Aorta (tissue), 5 donors: ENCODE measurements at regions not wholly inside any gene's neighbourhood (a gene's known extent, or its start where the extent isn't known, plus 50 kb on each side); places are given as distances from the start of the nearest gene placed in this dataset.

Experiments used
- ATAC-seq: fragments of 200-7000 bp; cut with Tn5 transposase; one replicate; pipeline ENCODE4 v1.9.1; 2022; ENCODE audit warnings: moderate library complexity; ENCODE audit not compliant: low FRiP score
- DNase-seq, 2 donors: peaks; one replicate each; pipeline ENCODE4 v3.0.0-alpha.2; 2020
- H3K27ac ChIP-seq, 2 donors: one replicate each; pipeline ENCODE4 v1.5.1; 2013; ENCODE audit warnings: low read length in 2 of 2, mild to moderate bottlenecking in 2 of 2, moderate library complexity in 2 of 2, control low read depth in 1 of 2, inconsistent platforms in 1 of 2, low read depth in 1 of 2
- H3K27me3 ChIP-seq, 2 donors: one replicate each; pipeline ENCODE4 v1.6.1; 2013; ENCODE audit warnings: control low read depth in 1 of 2, low read length in 1 of 2, mild to moderate bottlenecking in 1 of 2, moderate library complexity in 1 of 2; ENCODE audit not compliant: insufficient read depth in 2 of 2, control insufficient read depth in 1 of 2
- H3K36me3 ChIP-seq, 2 donors: one replicate each; pipeline ENCODE4 v1.6.1; 2013; ENCODE audit warnings: control low read depth in 1 of 2, low read length in 1 of 2, mild to moderate bottlenecking in 1 of 2; ENCODE audit not compliant: insufficient read depth in 2 of 2, control insufficient read depth in 1 of 2
- H3K4me1 ChIP-seq, 2 donors: one replicate each; pipeline ENCODE4 v1.6.1; 2013; ENCODE audit warnings: low read length in 2 of 2, control low read depth in 1 of 2, mild to moderate bottlenecking in 1 of 2, moderate library complexity in 1 of 2; ENCODE audit not compliant: insufficient read depth in 2 of 2, control insufficient read depth in 1 of 2
- H3K4me3 ChIP-seq, 2 donors: one replicate each; pipeline ENCODE4 v1.5.1; 2013; ENCODE audit warnings: low read length in 2 of 2, control low read depth in 1 of 2, mild to moderate bottlenecking in 1 of 2
- H3K9me3 ChIP-seq: one replicate; pipeline ENCODE4 v1.6.1; 2013; ENCODE audit warnings: mild to moderate bottlenecking, low read length; ENCODE audit not compliant: control insufficient read depth
- WGBS, 2 donors: extraction: QIAGEN DNeasy Blood & Tissue Kit; methylation state at CpG; one replicate each; pipeline ENCODE4 v1.1.7; 2013; 5-methylcytosine and 5-hydroxymethylcytosine counted together
- intact Hi-C, 2 donors: fragments of 100-400 bp; cut with DNase I; formaldehyde crosslinking; loops; one replicate each; pipeline versions ENCODE4 v1.14.2 to v1.15.0; 2022
- donor health status: healthy with polysubstance abuse.
- donor health status: Bipolar disorder and iron deficiency.
- donor health status: DM: no; HTN: no; CAD: no.
- donor health status: DM: no; HTN: no; CAD: no.
- donor health status: DM: yes; HTN: yes; CAD: no.

DNA sequence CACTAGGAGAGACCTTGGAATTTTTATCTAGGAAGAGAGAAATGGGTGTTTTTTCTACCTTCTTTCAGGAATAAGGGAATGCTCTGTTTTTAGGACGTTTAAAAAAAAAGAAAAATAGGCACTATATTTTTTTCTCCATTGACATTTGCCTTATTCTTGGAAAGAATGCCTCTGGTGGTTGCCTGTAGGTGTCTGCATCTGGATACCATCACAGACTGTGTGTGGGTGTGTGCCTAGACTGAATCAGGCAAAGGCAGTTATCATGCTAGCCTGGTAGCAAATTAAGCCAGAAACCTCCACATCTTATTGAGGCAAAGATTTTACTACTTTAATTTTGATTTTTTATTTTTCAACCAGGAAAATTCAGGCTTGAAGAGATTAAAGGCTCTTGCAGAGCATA, 513.6 kb upstream of the KCNMB2 start:
- H3K36me3 ChIP-seq: no peaks in the 10 kb centered on the region
- H3K4me3 ChIP-seq: no peak overlapping the region
- WGBS, 2 donors: 63 to 72% methylated on average over 1 of the region's 1 CpG
- H3K4me1 ChIP-seq: no peaks in the 10 kb centered on the region
- H3K9me3 ChIP-seq: no peaks in the 10 kb centered on the region
- intact Hi-C loops: no loop called here
- DNase-seq (no peak), ATAC-seq (no peak)
- no peaks in the 10 kb centered on the region for H3K27me3 ChIP-seq
- H3K27ac ChIP-seq: no peak overlapping the region

DNA sequence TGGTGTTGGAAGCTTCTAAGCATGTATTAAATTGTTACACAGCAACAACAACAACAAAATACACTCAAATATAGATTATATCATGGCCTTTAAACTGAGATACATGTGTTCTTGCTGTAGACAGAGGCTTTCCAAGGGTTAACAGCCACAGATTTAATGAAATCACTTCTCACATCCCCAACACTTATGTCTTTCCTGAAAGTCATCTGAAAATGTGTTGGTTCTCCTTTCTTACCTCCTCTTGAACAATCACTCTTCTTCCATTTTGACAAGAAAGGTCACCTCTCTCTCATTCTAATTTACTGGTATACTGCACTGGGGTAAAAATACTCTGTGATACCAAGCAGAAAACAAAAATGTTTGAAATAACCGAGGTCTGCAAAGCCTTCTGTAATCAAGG, 507.3 kb upstream of the KCNMB2 start:
- WGBS, 2 donors: 71% methylated on average over 1 of the region's 1 CpG
- H3K9me3 ChIP-seq: no peaks in the 10 kb centered on the region
- no peak overlapping the region for H3K27ac ChIP-seq
- intact Hi-C loops: no loop called here
- ATAC-seq (no peak), DNase-seq (no peak)
- H3K4me3 ChIP-seq: no peak overlapping the region
- no peaks in the 10 kb centered on the region for H3K27me3 ChIP-seq
- H3K36me3 ChIP-seq: no peaks in the 10 kb centered on the region
- no peaks in the 10 kb centered on the region for H3K4me1 ChIP-seq

DNA sequence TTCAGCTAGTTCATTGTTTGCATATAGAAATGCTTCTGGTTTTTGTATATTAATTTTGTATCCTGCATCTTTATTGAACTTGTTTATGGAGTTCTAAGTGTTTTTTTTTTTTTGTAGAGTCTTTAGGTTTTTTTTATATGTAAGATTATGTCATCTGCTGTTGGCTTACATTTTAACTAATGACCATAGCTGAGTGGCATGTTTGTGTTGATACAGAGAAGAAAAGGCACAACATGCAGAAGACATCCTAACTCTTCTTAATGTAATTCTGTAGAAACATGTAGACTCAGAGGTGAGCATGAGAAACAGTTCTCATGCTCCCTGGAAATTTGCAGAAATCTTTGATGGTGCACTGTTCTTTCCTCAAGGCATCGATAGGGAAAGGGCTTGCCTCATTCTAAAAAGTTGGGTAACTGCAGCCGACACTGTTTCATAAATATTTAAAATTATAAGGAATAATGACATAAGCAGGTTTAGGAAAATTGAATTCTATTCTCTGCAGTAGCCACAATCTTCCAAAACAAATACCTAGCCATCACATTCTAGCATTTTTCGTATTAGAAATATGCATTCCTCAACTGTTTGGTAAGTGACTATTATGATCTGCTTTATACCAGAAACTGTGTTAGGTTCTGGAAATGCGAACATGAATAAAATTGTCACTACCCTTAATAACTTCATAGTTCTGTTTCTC, 499.6 kb upstream of the KCNMB2 start:
- ATAC-seq: no peak
- Histone ChIP-seq H3K4me3 (peak overlapping the region in 1 of 2 donors; percentile 14), H3K27ac (no peak overlapping the region), H3K9me3 (no peaks in the 10 kb centered on the region), H3K27me3 (no peaks in the 10 kb centered on the region), H3K4me1 (no peaks in the 10 kb centered on the region), H3K36me3 (no peaks in the 10 kb centered on the region)
- 5 to 6% methylated on average over 4 of the region's 4 CpGs for WGBS, 2 donors
- intact Hi-C loops: no loop called here
- DNase-seq: no peak

DNA sequence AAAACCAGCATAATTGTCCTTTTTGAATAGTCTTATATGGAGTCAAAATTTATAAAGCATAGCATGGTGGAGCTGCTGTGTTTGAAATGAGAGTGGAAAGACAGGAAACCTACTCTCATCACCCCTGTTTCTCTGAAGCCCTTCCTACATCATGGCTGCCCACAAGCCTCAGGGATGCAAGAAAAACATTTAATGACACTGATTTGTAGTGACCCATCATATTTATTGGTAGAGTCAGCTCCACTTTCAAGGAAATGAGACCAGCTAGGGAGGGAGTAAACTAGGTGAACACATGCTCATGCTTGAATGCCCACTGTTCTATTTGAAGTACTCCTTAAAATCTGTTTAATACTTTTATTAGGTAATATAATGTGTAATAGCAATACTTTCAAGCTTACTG, 494.3 kb upstream of the KCNMB2 start:
- no peak for ATAC-seq
- Histone ChIP-seq H3K4me3 (no peak overlapping the region), H3K27me3 (no peaks in the 10 kb centered on the region), H3K27ac (no peak overlapping the region), H3K4me1 (no peaks in the 10 kb centered on the region), H3K36me3 (no peaks in the 10 kb centered on the region), H3K9me3 (no peaks in the 10 kb centered on the region)
- DNase-seq: no peak
- intact Hi-C loops: loop anchor here in 1 of 2 donors (10.0 kb wide), 1 partner anchor 997 kb away; no protein-coding TSS in a partner anchor

DNA sequence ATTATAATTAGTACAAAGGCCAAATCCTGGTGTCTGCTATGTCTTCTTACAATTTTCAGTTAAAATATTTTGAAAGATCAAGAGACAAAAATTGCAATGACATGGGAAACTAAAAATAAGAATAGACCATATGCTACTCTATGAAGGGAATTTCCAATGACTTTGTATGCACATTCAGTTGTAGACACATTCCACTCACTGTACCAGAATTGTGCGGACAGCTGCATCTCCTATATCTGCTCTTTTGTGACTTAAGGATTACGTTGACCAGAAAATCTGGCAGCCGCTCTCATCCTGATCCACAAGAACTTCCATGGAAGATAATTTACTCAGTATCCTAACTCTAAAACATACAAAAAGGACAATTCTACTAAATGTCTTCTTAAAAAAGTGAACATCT, 493.9 kb upstream of the KCNMB2 start:
- ATAC-seq: no peak
- WGBS, 2 donors: 94 to 99% methylated on average over 3 of the region's 3 CpGs
- no peak overlapping the region for H3K27ac ChIP-seq
- intact Hi-C loops: loop anchor here in 1 of 2 donors (10.0 kb wide), 1 partner anchor 998 kb away; no protein-coding TSS in a partner anchor
- H3K9me3 ChIP-seq: no peaks in the 10 kb centered on the region
- H3K27me3 ChIP-seq: no peaks in the 10 kb centered on the region
- no peak overlapping the region for H3K4me3 ChIP-seq
- H3K36me3 ChIP-seq: no peaks in the 10 kb centered on the region
- DNase-seq: no peak
- H3K4me1 ChIP-seq: no peaks in the 10 kb centered on the region

DNA sequence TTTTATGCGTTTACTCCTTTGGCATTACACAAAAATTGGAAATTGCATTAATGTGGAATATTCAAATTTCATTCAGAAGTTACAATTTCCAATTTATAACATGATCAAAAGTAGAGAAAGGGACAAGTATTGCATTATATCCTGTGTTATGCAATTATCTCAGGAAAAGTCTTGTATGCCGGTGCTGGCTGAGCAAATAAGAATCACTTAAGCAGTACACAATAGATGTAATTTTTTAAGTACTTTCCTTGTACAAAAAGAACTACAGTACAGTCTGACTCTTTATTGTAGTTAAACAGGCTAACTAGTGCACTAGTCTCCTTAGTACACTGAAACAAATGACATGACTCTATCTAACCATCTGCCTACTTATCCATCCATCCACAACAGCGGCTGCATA, 493.2 kb upstream of the KCNMB2 start:
- intact Hi-C loops: loop anchor here in 1 of 2 donors (10.0 kb wide), 1 partner anchor 998 kb away; no protein-coding TSS in a partner anchor
- no peaks in the 10 kb centered on the region for H3K9me3 ChIP-seq
- H3K27ac ChIP-seq: no peak overlapping the region
- H3K36me3 ChIP-seq: no peaks in the 10 kb centered on the region
- H3K27me3 ChIP-seq: no peaks in the 10 kb centered on the region
- ATAC-seq (no peak), DNase-seq (no peak)
- no peak overlapping the region for H3K4me3 ChIP-seq
- H3K4me1 ChIP-seq: no peaks in the 10 kb centered on the region
- 94 to 96% methylated on average over 3 of the region's 3 CpGs for WGBS, 2 donors

DNA sequence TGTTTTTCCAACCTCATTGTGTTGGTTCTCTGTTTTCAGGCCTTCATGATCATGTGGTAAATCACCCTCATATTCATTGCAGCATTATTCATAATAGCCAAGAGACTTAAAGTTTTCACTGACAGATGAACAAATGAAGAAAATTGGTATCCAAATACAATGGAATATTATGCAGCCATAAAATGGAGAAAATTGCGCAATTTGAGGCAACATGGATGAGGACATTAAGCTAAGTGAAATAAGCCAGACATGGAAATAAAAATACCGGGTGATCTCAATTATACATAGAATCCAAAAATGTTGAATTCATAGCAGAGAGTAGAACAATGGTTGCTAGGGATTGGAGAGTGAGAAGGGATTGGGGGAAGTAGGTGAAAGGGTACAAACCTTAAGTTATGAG, 491.9 kb upstream of the KCNMB2 start:
- Histone ChIP-seq H3K36me3 (no peaks in the 10 kb centered on the region), H3K9me3 (no peaks in the 10 kb centered on the region), H3K4me1 (no peaks in the 10 kb centered on the region), H3K27me3 (no peaks in the 10 kb centered on the region), H3K4me3 (no peak overlapping the region), H3K27ac (no peak overlapping the region)
- ATAC-seq: no peak
- WGBS, 2 donors: 98 to 99% methylated on average over 2 of the region's 2 CpGs
- intact Hi-C loops: loop anchor here in 1 of 2 donors (10.0 kb wide), 1 partner anchor 1000 kb away; no protein-coding TSS in a partner anchor
- DNase-seq: no peak

DNA sequence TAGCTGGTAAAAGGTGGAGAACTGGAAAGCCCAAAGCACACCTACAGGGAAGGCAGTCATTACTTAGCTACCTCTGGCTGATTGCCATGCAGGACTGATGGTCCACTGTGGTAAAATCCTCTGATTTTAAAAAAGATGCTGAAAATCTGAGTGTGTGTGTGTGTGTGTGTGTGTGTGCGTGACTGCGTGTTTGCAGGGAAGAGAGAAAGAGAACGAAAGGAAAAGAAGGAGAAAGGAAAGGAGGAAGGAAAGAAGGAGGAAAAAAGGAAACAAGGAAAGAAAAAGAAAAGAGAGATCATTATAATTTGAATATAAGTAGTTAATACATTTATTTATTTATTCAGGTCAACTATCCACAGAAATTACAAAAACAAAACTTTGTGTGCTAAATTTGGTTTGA, 488.7 kb upstream of the KCNMB2 start:
- ATAC-seq (no peak), DNase-seq (no peak)
- 90 to 92% methylated on average over 3 of the region's 3 CpGs for WGBS, 2 donors
- H3K27me3 ChIP-seq: no peaks in the 10 kb centered on the region
- intact Hi-C loops: loop anchor here in 1 of 2 donors (10.0 kb wide), 1 partner anchor 1003 kb away; no protein-coding TSS in a partner anchor
- H3K9me3 ChIP-seq: no peaks in the 10 kb centered on the region
- H3K36me3 ChIP-seq: no peaks in the 10 kb centered on the region
- no peak overlapping the region for H3K27ac ChIP-seq
- no peak overlapping the region for H3K4me3 ChIP-seq
- no peaks in the 10 kb centered on the region for H3K4me1 ChIP-seq

DNA sequence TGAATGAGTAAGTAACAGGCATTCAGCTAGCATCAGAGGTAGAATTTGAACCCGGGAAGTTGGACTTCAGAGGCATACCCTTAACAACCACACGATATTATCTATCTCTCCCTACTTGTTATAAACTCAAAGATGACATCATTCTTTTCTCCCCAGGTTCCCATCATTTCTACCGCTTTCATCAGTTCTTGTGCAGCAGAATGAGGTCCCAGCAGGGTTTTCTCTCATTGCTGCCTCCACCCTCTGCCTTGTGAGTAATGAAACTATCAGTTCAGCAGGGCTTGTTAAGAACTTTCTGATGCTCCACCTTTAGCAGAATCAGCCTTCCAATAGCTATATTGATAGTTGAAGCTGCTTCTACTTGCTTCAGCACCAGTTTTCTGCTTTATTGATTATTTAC, 487.5 kb upstream of the KCNMB2 start:
- H3K4me1 ChIP-seq: no peaks in the 10 kb centered on the region
- no peak overlapping the region for H3K27ac ChIP-seq
- no peaks in the 10 kb centered on the region for H3K9me3 ChIP-seq
- ATAC-seq (no peak), DNase-seq (no peak)
- no peaks in the 10 kb centered on the region for H3K36me3 ChIP-seq
- no peak overlapping the region for H3K4me3 ChIP-seq
- 67 to 74% methylated on average over 3 of the region's 3 CpGs for WGBS, 2 donors
- intact Hi-C loops: loop anchor here in 1 of 2 donors (10.0 kb wide), 1 partner anchor 1004 kb away; no protein-coding TSS in a partner anchor
- no peaks in the 10 kb centered on the region for H3K27me3 ChIP-seq
